ENCODE measurements at regions not wholly inside any gene's neighbourhood (a gene's known extent, or its start where the extent isn't known, plus 50 kb on each side); places are given as distances from the start of the nearest gene placed in this dataset.

- Histone ChIP-seq H3K36me3 (ENCODE audit: control insufficient read depth, insufficient read depth, low read length) (no peaks in the 10 kb centered on the region), H3K4me3 (ENCODE audit: low read depth, low read length) (no peak overlapping the region), H3K27me3 (ENCODE audit: control insufficient read depth, insufficient read depth, low read length) (no peaks in the 10 kb centered on the region)
- DNase-seq (ENCODE audit: low read depth) = no peak
- TF ChIP-seq CTCF (IDR thresholded peaks at IDR 0.05; ENCODE audit: insufficient read depth, low read length, poor library complexity, severe bottlenecking) = no peak
Observed at GRCh38 chr13:112248406-112248760, 127.8 kb upstream of the SPACA7 start.

- Histone ChIP-seq H3K4me3 (ENCODE audit: low read depth, low read length) (no peak overlapping the region), H3K27me3 (ENCODE audit: control insufficient read depth, insufficient read depth, low read length) (no peaks in the 10 kb centered on the region), H3K36me3 (ENCODE audit: control insufficient read depth, insufficient read depth, low read length) (no peaks in the 10 kb centered on the region)
- no peak for TF ChIP-seq CTCF (IDR thresholded peaks at IDR 0.05; ENCODE audit: insufficient read depth, low read length, poor library complexity, severe bottlenecking)
- no peak for DNase-seq (ENCODE audit: low read depth)
Observed at GRCh38 chr13:112248862-112249592, 127.1 kb upstream of the SPACA7 start.

GRCh38 chr13:112249644-112250610 lies 126.2 kb upstream of the SPACA7 start:
- no peak for DNase-seq (ENCODE audit: low read depth)
- TF ChIP-seq CTCF (IDR thresholded peaks at IDR 0.05; ENCODE audit: insufficient read depth, low read length, poor library complexity, severe bottlenecking) = no peak
- no peaks in the 10 kb centered on the region for H3K36me3 ChIP-seq (ENCODE audit: control insufficient read depth, insufficient read depth, low read length)
- no peak overlapping the region for H3K4me3 ChIP-seq (ENCODE audit: low read depth, low read length)
- no peaks in the 10 kb centered on the region for H3K27me3 ChIP-seq (ENCODE audit: control insufficient read depth, insufficient read depth, low read length)

- no peak overlapping the region for H3K4me3 ChIP-seq (ENCODE audit: low read depth, low read length)
- TF ChIP-seq CTCF (IDR thresholded peaks at IDR 0.05; ENCODE audit: insufficient read depth, low read length, poor library complexity, severe bottlenecking) = no peak
- no peak for DNase-seq (ENCODE audit: low read depth)
- no peaks in the 10 kb centered on the region for H3K36me3 ChIP-seq (ENCODE audit: control insufficient read depth, insufficient read depth, low read length)
- no peaks in the 10 kb centered on the region for H3K27me3 ChIP-seq (ENCODE audit: control insufficient read depth, insufficient read depth, low read length)
Observed at GRCh38 chr13:112250788-112251445, 125.2 kb upstream of the SPACA7 start.

- no peak for TF ChIP-seq CTCF (IDR thresholded peaks at IDR 0.05; ENCODE audit: insufficient read depth, low read length, poor library complexity, severe bottlenecking)
- no peaks in the 10 kb centered on the region for H3K36me3 ChIP-seq (ENCODE audit: control insufficient read depth, insufficient read depth, low read length)
- no peak for DNase-seq (ENCODE audit: low read depth)
- H3K27me3 ChIP-seq (ENCODE audit: control insufficient read depth, insufficient read depth, low read length) = no peaks in the 10 kb centered on the region
- H3K4me3 ChIP-seq (ENCODE audit: low read depth, low read length) = no peak overlapping the region
Observed at GRCh38 chr13:112251930-112252585, 124.1 kb upstream of the SPACA7 start.

All from kidney epithelial cell (primary cell).